IPS-18c (cell line): ENCODE measurements at regions not wholly inside any gene's neighbourhood (a gene's known extent, or its start where the extent isn't known, plus 50 kb on each side); places are given as distances from the start of the nearest gene placed in this dataset.

Experiments
- H3K4me3 ChIP-seq: 2 replicates; pipeline ENCODE4 v1.7.0; 2013; ENCODE audit warnings: low read depth, mild to moderate bottlenecking, low read length, moderate library complexity; ENCODE audit not compliant: insufficient read depth
- H3K9me3 ChIP-seq: one replicate; pipeline ENCODE4 v1.6.1; 2013; ENCODE audit warnings: mild to moderate bottlenecking, low read length, moderate library complexity; ENCODE audit not compliant: control insufficient read depth, insufficient read depth

DNA sequence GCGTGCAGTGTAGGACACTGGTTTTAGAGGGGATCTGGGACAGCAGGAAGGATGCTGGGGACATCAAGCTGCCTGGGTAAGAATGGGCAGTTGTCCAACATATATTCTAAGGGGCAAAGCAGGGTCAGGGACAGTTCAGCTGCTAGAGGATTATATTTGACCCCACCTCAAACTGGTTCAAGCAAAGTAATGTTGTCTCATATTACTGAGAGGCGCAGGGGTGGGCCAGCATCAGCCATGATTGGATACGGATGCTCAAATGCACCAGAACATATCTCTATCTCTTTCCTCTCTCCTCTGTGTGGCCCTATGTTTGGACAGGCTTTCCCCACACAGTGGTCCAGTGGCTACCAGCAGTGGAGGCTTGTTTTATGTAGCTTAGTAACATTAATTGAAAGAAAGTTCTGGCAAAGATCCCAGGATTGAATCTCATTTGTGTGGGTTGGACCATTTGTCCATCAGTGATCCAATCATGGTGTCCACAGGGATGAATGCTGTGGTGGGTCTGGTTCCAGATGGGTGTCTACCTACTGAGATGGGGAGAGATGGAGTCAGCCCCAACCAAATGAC lies 49.8 kb upstream of the RGMA start:
- Histone ChIP-seq H3K9me3 (no peaks in the 10 kb centered on the region), H3K4me3 (no peak overlapping the region)
